ENCODE measurements at regions not wholly inside any gene's neighbourhood (a gene's known extent, or its start where the extent isn't known, plus 50 kb on each side); places are given as distances from the start of the nearest gene placed in this dataset.

- Histone ChIP-seq H3K36me3 (no peaks in the 10 kb centered on the region), H3K4me1 (no peaks in the 10 kb centered on the region), H3K27ac (no peak overlapping the region), H3K4me3 (no peak overlapping the region), H3K27me3 (no peaks in the 10 kb centered on the region), H3K9me3 (no peaks in the 10 kb centered on the region)
- no peak for DNase-seq (ENCODE audit: low spot score in 2 of 2)
- no peak for TF ChIP-seq CTCF (IDR thresholded peaks at IDR 0.05)
- intact Hi-C loops (cut with DNase I), result no loop called here
Observed at GRCh38 chr5:174380311-174380710, 334.8 kb downstream of the NSG2 start.

- TF ChIP-seq CTCF (IDR thresholded peaks at IDR 0.05), result no peak
- H3K4me3 ChIP-seq, result no peak overlapping the region
- H3K9me3 ChIP-seq, result no peaks in the 10 kb centered on the region
- intact Hi-C loops (cut with DNase I), result no loop called here
- no peak for DNase-seq (ENCODE audit: low spot score in 2 of 2)
- no peaks in the 10 kb centered on the region for H3K36me3 ChIP-seq
- no peaks in the 10 kb centered on the region for H3K4me1 ChIP-seq
- H3K27me3 ChIP-seq, result no peaks in the 10 kb centered on the region
- no peak overlapping the region for H3K27ac ChIP-seq
Observed at GRCh38 chr5:174381241-174381640, 335.7 kb downstream of the NSG2 start.

GRCh38 chr5:174383210-174384167, 338.0 kb downstream of the NSG2 start:
- Histone ChIP-seq H3K27me3 (no peaks in the 10 kb centered on the region), H3K9me3 (no peaks in the 10 kb centered on the region), H3K27ac (no peak overlapping the region), H3K36me3 (no peaks in the 10 kb centered on the region), H3K4me1 (no peaks in the 10 kb centered on the region), H3K4me3 (no peak overlapping the region)
- TF ChIP-seq CTCF (IDR thresholded peaks at IDR 0.05), result no peak
- no peak for DNase-seq (ENCODE audit: low spot score in 2 of 2)
- intact Hi-C loops (cut with DNase I), result no loop called here

- Histone ChIP-seq H3K27ac (no peak overlapping the region), H3K36me3 (no peaks in the 10 kb centered on the region), H3K4me1 (no peaks in the 10 kb centered on the region), H3K27me3 (no peaks in the 10 kb centered on the region), H3K9me3 (no peaks in the 10 kb centered on the region), H3K4me3 (no peak overlapping the region)
- DNase-seq (ENCODE audit: low spot score in 2 of 2), result no peak
- intact Hi-C loops (cut with DNase I), result no loop called here
- no peak for TF ChIP-seq CTCF (IDR thresholded peaks at IDR 0.05)
Observed at GRCh38 chr5:174384509-174384947, 339.0 kb downstream of the NSG2 start.

GRCh38 chr5:174386306-174386705, 338.1 kb upstream of the MSX2 start:
- no peaks in the 10 kb centered on the region for H3K27me3 ChIP-seq
- no peak for TF ChIP-seq CTCF (IDR thresholded peaks at IDR 0.05)
- no peaks in the 10 kb centered on the region for H3K4me1 ChIP-seq
- no peak for DNase-seq (ENCODE audit: low spot score in 2 of 2)
- H3K36me3 ChIP-seq, result no peaks in the 10 kb centered on the region
- intact Hi-C loops (cut with DNase I), result no loop called here
- no peak overlapping the region for H3K4me3 ChIP-seq
- no peak overlapping the region for H3K27ac ChIP-seq
- no peaks in the 10 kb centered on the region for H3K9me3 ChIP-seq
